ENCODE measurements at regions not wholly inside any gene's neighbourhood (a gene's known extent, or its start where the extent isn't known, plus 50 kb on each side); places are given as distances from the start of the nearest gene placed in this dataset.
A peak's percentile ranks its signal among the peaks of the same experiment; 100 is the strongest.

DNA sequence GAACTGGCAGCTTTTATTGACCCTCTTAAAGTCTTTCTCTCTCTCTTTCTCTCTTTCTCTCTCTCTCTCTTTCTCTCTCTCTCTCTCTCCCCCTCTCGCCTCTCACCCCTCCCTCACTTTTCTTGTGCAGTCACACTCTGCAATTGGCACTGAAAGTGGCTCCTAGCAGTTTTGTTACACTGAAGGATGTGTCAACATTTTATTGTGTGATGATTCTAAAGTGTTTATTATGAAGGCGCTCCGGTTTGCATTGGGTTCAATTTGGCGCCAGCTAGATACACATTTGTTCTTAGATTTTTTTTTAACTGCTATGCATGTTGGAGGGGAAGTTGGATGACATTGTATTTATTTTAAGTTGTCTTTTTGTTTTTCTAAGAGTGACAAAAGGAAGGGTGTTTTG is 64.0 kb upstream of the CHRM3 start:
- DNase-seq (ENCODE audit: low read depth): no peak

DNA sequence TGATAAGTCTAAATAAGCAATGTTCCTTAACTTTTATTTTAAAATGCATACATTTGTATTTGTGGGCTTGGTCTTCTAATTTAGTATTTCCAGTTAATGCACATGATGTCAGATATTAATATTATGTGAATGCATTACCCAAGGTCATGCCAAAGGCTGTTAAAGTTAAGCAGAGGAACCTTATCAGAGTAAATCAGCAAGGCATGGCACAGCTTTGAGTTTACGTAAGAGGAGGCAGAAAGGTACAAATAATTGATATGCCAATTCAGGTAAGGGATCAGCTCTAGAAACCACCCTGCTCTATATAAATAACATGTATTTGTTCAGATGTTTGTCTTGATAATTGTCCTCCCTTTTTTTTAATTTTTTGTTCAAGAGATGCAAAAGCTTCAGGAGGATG is 64.5 kb upstream of the CHRM3 start:
- DNase-seq (ENCODE audit: low read depth): no peak

GRCh38 chr1:239317948-239318347 is 68.4 kb upstream of the CHRM3 start:
- DNase-seq (ENCODE audit: low read depth): no peak

GRCh38 chr1:239315631-239316217 is 70.6 kb upstream of the CHRM3 start:
- DNase-seq (ENCODE audit: low read depth): no peak

GRCh38 chr1:239311331-239311730 is 75.0 kb upstream of the CHRM3 start:
- no peak for DNase-seq (ENCODE audit: low read depth)

GRCh38 chr1:239308701-239309333 is 77.6 kb upstream of the CHRM3 start:
- peak; percentile 13 for DNase-seq (ENCODE audit: low read depth)

DNA sequence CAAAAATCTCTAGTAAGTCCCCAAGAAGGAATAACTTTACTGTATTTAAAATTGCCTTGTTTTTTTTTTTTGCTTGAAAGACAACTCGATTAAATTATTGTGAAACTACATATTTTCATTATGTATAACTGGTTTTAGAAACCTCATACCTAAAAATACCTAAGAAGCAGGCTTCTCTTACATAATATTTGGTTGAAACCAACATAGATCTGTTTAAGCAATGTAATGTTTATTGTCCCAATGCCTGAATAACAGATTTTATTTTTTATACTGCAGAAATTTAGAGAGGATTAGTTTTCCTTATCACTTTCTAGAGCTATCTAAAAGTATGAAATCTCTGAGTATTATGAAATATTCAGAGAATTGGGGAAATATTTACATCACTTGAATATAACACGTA is 78.5 kb upstream of the CHRM3 start:
- no peak for DNase-seq (ENCODE audit: low read depth)

- DNase-seq (ENCODE audit: low read depth): no peak
Observed at GRCh38 chr1:239306426-239306825, 79.9 kb upstream of the CHRM3 start.

DNA sequence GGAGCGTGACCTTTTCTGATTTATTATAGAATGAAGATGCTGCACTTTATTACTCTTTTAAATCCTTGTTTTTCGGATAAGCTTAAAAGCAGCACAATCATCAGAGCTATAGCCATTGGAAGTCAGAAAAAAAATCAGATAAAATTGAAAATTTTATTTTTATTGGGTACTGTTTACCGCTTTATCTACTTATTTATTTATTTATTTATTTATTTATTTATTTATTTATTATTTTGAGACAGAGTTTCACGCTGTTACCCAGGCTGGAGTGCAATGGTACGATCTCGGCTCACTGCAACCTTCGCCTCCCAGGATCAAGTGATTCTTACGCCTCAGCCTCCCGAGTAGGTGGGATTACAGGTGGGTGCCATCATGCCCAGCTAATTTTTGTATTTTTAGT is 83.1 kb upstream of the CHRM3 start:
- no peak for DNase-seq (ENCODE audit: low read depth)

GRCh38 chr1:239302696-239303095 is 83.7 kb upstream of the CHRM3 start:
- DNase-seq (ENCODE audit: low read depth): no peak

GRCh38 chr1:239301251-239301650 is 85.1 kb upstream of the CHRM3 start:
- DNase-seq (ENCODE audit: low read depth): no peak

DNA sequence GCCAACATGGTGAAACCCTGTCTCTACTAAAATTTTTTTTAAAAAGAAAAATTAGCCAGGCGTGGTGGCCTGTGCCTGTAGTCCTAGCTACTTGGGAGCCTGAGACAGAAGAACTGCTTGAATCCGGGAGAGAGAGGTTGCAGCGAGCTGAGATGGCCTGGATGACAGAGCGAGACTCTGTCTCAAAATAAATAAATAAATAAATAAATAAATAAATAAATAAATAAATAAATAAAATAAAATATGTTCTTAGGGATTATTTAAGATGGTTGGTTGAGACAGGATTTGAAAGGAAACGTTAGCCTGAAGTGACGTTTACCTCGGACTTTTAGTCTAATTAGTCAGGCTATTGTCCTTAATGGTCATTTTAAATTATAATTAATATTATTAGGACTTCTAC is 88.5 kb upstream of the CHRM3 start:
- DNase-seq (ENCODE audit: low read depth): no peak

DNA sequence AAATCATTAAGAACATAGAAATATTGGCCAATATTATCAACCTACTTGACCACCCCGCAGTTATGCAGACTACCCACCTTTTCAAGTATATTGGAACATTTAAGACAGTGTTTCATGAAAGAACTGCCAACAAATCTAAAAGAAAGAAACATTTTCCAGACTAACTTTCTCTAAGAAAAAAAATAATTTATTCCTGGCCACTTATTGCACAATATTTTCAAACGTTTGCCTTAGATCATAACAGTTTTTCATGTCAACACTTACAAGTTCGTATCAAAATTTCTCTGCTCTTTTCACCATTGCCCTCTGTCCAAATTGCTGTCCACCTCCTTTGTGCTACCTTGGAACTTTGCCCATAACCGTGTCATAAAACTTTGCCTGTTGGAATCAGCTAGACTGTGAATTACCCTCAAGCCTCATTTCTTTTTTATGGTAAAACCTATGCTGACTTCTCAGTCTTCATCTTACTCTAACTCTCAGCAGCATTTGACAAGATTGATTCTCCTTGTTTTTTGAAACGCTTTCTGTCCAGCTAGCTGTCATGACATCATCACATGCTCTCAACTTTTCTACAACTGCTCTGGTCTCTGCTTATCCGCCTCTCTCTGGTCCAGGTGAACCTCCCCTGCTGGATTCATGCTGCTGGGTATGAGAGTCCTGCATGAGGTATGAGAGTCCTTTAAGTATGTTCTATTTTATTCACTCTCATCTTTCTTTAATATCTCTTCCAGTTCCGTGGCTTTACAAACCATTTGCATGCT is 92.8 kb upstream of the CHRM3 start:
- no peak for DNase-seq (ENCODE audit: low read depth)

GRCh38 chr1:239288820-239289554 is 97.4 kb upstream of the CHRM3 start:
- DNase-seq (ENCODE audit: low read depth): peak; percentile 5

GRCh38 chr1:239287296-239287695 is 99.1 kb upstream of the CHRM3 start:
- no peak for DNase-seq (ENCODE audit: low read depth)

DNA sequence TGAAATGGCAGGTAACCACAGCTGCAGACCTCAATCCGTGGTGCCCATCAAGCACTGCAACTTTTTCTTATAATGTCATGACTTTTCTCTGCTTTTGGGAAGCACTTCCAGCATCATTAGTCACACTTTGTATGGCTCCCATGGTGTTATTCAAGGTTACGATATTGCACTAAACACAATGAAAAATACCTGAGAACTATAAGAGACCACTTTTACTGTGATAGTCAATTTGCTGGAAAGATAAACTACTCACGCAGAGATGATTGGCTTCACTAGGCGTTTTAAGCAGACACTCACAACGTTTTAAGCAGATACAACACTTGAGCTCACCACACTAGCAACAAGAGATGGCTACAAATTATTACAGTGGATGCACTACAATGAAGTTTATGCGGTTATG is 103.2 kb upstream of the CHRM3 start:
- no peak for DNase-seq (ENCODE audit: low read depth)

GRCh38 chr1:239282411-239282810 is 104.0 kb upstream of the CHRM3 start:
- DNase-seq (ENCODE audit: low read depth): no peak

GRCh38 chr1:239276051-239276450 is 110.3 kb upstream of the CHRM3 start:
- no peak for DNase-seq (ENCODE audit: low read depth)

DNA sequence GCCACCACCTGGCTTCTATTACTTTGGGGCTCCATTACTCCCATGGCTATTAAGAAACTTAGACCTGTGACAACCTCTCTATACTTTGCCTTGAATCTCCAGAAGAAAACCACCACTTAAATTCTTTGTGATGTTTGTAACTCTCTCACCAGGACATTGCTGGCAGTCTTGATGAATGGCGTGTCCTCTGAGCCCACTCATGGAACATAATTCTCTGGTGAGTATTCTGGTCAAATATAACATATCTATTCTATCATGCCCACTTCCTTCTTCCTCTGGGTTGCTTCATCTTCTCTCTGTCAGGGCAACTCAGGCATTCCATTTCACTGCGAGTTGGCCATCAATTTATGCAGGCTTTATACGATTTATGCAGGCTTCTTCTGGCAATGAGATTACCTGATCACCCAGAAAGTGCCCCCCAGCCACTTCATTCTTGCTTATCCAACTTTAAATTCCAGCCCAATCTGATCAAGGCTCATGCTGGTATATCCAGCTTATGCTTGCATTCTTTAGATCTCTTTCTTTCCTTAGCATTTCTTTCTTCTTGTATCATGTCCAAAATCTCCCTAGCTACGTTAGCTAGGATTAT is 112.0 kb upstream of the CHRM3 start:
- peak; percentile 36 for DNase-seq (ENCODE audit: low read depth)

DNA sequence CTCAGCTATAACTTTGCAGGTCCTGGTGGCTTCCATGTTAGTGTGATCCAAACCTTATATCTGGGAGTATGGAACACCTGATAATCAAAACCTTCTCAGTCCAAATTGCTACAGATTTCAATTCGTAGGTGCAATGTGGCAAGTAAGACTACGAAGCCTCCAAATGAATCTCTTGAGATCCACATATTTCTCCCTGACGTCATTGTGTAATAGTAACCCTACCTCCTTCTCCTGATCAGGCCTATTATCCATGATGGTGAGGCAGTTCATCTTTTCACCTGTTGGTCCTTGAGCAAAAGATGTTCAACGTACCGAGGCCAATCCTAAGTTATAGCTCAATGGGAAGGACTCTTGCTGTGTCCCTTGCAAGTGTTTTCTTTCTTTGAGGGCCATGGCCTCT is 115.9 kb upstream of the CHRM3 start:
- DNase-seq (ENCODE audit: low read depth): no peak

- peak; percentile 8 for DNase-seq (ENCODE audit: low read depth)
Observed at GRCh38 chr1:239269706-239270105, 116.7 kb upstream of the CHRM3 start.

DNA sequence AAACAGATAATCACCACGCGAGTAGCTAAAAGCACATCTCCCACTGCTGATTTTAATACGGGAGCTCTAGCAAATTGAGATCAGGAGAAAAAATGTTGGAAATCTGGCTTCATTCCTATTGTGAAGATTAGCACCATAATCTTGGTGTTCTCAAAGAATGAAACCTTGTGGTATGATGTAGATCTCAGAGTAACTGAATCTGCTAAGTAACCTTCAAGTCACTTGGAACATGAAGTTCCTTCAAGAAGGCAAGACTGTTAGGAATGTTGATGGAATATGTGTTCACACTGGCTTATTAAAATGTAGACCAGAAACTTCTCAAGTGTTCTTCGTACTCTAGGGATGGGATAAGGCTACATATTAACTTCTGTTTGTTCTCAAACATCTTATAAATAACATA is 117.4 kb upstream of the CHRM3 start:
- no peak for DNase-seq (ENCODE audit: low read depth)

All from iris pigment epithelial cell (primary cell).